GM12878 (cell line): ENCODE measurements at regions not wholly inside any gene's neighbourhood (a gene's known extent, or its start where the extent isn't known, plus 50 kb on each side); places are given as distances from the start of the nearest gene placed in this dataset.

Experiments used
- ATAC-seq: fragments of 200-7000 bp; cut with Tn5 transposase; 3 replicates; pipeline ENCODE4 v1.9.1; 2020; ENCODE audit warnings: mild to moderate bottlenecking, moderate library complexity
- BruUV-seq: library from RNA; stranded (reverse); fragments of 400-500 nt; replicated peaks from 2 replicates; lab custom pipeline; 2021; lab: Mats Ljungman, UMichigan
- CTCF ChIA-PET: fragments of 300-600 bp; sonication (Branson Sonifier 250); formaldehyde crosslinking; extraction: SDS; loops from one replicate; lab custom pipeline; 2021; ENCODE audit warnings: inconsistent platforms; lab: Yijun Ruan, JAX
- POLR2A ChIA-PET: fragments of 350-600 bp; formaldehyde crosslinking; extraction: SDS; loops from one replicate; lab custom pipeline; 2021; ENCODE audit warnings: inconsistent platforms; lab: Charles Lee
- RAD21 ChIA-PET: fragments of 300-600 bp; sonication (Branson Sonifier 250); formaldehyde crosslinking; loops from one replicate; lab custom pipeline; 2023; ENCODE audit warnings: antibody characterized with exemption; ENCODE audit not compliant: unreplicated experiment; lab: Charles Lee
- SMC1A ChIA-PET: fragments of 300-600 bp; sonication (Branson Sonifier 250); formaldehyde crosslinking; loops from one replicate; lab custom pipeline; 2023; ENCODE audit not compliant: unreplicated experiment, uncharacterized antibody; lab: Charles Lee
- DNase-seq: peaks from one replicate; pipeline ENCODE4 v3.0.0-alpha.2; 2011; ENCODE audit warnings: low read depth, low spot score
- FAIRE-seq: peaks from 3 replicates; lab custom pipeline; 2011; peaks lifted over from hg19 to GRCh38; lab: Jason Lieb, UNC
- H2AFZ ChIP-seq: 2 replicates; pipeline ENCODE4 v1.6.0; 2011; ENCODE audit warnings: low read depth, low read length, control low read depth; ENCODE audit not compliant: control insufficient read depth
- H3K27ac ChIP-seq: 2 replicates; pipeline ENCODE4 v1.5.1; 2011; ENCODE audit warnings: control low read depth; ENCODE audit not compliant: control insufficient read depth, insufficient read depth
- H3K27me3 ChIP-seq, 2 experiments: replicated peaks in 1 of 2; 2 replicates each; pipeline versions ENCODE4 v1.6.0 to v1.6.1; 2011; ENCODE audit warnings: low read length in 1 of 2; ENCODE audit not compliant: control insufficient read depth in 2 of 2, insufficient read depth in 2 of 2
- H3K36me3 ChIP-seq, 2 experiments: 2 replicates each; pipeline ENCODE4 v1.5.1; 2011; ENCODE audit warnings: low read length in 1 of 2; ENCODE audit not compliant: control insufficient read depth in 2 of 2, insufficient read depth in 2 of 2
- H3K4me1 ChIP-seq: 2 replicates; pipeline ENCODE4 v1.6.1; 2011; ENCODE audit warnings: mild to moderate bottlenecking, low read length, moderate library complexity, mixed read lengths; ENCODE audit not compliant: control insufficient read depth, insufficient read depth
- H3K4me2 ChIP-seq: 2 replicates; pipeline ENCODE4 v1.6.0; 2011; ENCODE audit warnings: control low read depth; ENCODE audit not compliant: control insufficient read depth, insufficient read depth
- H3K4me3 ChIP-seq: fragments of 200-600 bp; sonication (generic); 2 replicates; pipeline ENCODE4 v1.5.1; 2016
- H3K79me2 ChIP-seq: 2 replicates; pipeline ENCODE4 v1.6.0; 2011; ENCODE audit warnings: low read length; ENCODE audit not compliant: control insufficient read depth, insufficient read depth
- H3K9ac ChIP-seq: 2 replicates; pipeline ENCODE4 v1.8.0; 2011; ENCODE audit warnings: low read length, control low read depth, mixed read lengths; ENCODE audit not compliant: control insufficient read depth, insufficient read depth
- H3K9me3 ChIP-seq: replicated peaks from 3 replicates; pipeline ENCODE4 v1.5.1; 2011; ENCODE audit warnings: mild to moderate bottlenecking, low read length; ENCODE audit not compliant: control insufficient read depth, insufficient read depth
- H4K20me1 ChIP-seq: 2 replicates; pipeline ENCODE4 v1.6.0; 2011; ENCODE audit not compliant: control insufficient read depth, insufficient read depth
- ASH2L ChIP-seq: fragments of 300-600, 200-600 bp; sonication (generic); IDR thresholded peaks from 2 replicates; pipeline ENCODE4 v1.6.1; 2017; ENCODE audit warnings: low read depth, mild to moderate bottlenecking, borderline replicate concordance
- NKRF ChIP-seq: fragments of 450-650 bp; conservative IDR thresholded peaks from 2 replicates; pipeline ENCODE4 v1.6.1; 2017; ENCODE audit warnings: mild to moderate bottlenecking, moderate library complexity
- POLR2AphosphoS5 ChIP-seq: IDR thresholded peaks from 2 replicates; pipeline ENCODE4 v1.6.1; 2011; ENCODE audit warnings: mild to moderate bottlenecking, low read length, inconsistent platforms
- WGBS: methylation state at CpG from one replicate; pipeline ENCODE4 v1.1.6; 2016; ENCODE audit warnings: low lambda C conversion rate; ENCODE audit not compliant: insufficient replicate concordance, insufficient coverage; ENCODE audit errors: missing lambda C conversion rate; 5-methylcytosine and 5-hydroxymethylcytosine counted together
- in situ Hi-C: fragments of 300-500 bp; cut with MboI; formaldehyde crosslinking; loops from 9 replicates; pipeline ENCODE4 v1.14.3; 2018; ENCODE audit warnings: mixed read lengths
- intact Hi-C: fragments of 100-400 bp; cut with micrococcal nuclease; formaldehyde crosslinking; loops from one replicate; pipeline ENCODE4 v1.14.2; 2022; ENCODE audit not compliant: unreplicated experiment

- no peak for DNase-seq
- Histone ChIP-seq H3K36me3 (no peaks in the 10 kb centered on the region), H3K27ac (no peak overlapping the region), H3K4me2 (no peak overlapping the region), H4K20me1 (no peaks in the 10 kb centered on the region), H2AFZ (no peak overlapping the region), H3K4me1 (peaks cover 21% of the 10 kb centered on the region)
- ChIA-PET CTCF (interaction anchor here (0.9 to 4.8 kb wide), 3 partner anchors 9 to 45 kb away, joined by 3 to 29 read pairs (median 9); no protein-coding TSS in a partner anchor), RAD21 (interaction anchor here (0.8 to 5.9 kb wide), 4 partner anchors 9 to 52 kb away, joined by 4 to 57 read pairs (median 13); no protein-coding TSS in a partner anchor)
- TF ChIP-seq ASH2L (no peak), NKRF (no peak), POLR2AphosphoS5 (no peak)
- TF ChIP-seq, all 136 proteins: peak for 0
- Histone ChIP-seq H3K4me3 (no peak overlapping the region), H3K9ac (no peak overlapping the region), H3K9me3 (no peaks in the 10 kb centered on the region; the same call in 2 of the 3 replicates), H3K27me3 (no peaks in the 10 kb centered on the region), H3K79me2 (no peaks in the 10 kb centered on the region)
- SMC1A ChIA-PET = interaction anchor here (0.8 to 7.8 kb wide), 7 partner anchors 10 to 520 kb away, joined by 3 to 94 read pairs (median 5); no protein-coding TSS in a partner anchor
- no TSS peak for BruUV-seq
- in situ Hi-C loops = no loop called here
- intact Hi-C loops = no loop called here
- POLR2A ChIA-PET = interaction anchor here (1.0 to 1.8 kb wide), 2 partner anchors 9 to 11 kb away, joined by 3 to 9 read pairs; no protein-coding TSS in a partner anchor
- WGBS = 97% methylated on average over 3 of the region's 3 CpGs
- ATAC-seq (no peak), FAIRE-seq (no peak)
Observed at GRCh38 chr4:14176613-14177012, 549.1 kb upstream of the BOD1L1 start.
